ENCODE measurements at regions not wholly inside any gene's neighbourhood (a gene's known extent, or its start where the extent isn't known, plus 50 kb on each side); places are given as distances from the start of the nearest gene placed in this dataset.

DNA sequence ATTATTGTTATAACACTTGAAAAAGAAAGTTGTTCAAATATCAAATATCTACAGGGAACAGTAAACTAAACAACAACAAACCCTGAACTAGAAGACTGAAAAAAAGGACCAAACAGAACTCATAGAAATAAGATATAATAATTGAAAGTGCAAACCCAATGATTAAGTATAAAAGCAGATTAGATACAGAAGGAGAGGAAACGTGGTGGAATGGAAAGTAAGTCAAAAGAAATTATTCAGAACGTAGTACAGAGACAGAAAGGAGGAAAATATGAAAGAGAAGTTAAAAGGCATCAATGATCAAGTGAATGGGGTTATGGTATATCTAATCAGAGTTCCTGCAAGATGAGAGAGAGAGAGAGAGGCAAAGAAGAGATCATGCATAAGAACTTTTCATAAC lies 174.2 kb upstream of the DACH1 start:
- no peak overlapping the region for H4K12ac ChIP-seq (ENCODE audit: low read depth, low read length)

DNA sequence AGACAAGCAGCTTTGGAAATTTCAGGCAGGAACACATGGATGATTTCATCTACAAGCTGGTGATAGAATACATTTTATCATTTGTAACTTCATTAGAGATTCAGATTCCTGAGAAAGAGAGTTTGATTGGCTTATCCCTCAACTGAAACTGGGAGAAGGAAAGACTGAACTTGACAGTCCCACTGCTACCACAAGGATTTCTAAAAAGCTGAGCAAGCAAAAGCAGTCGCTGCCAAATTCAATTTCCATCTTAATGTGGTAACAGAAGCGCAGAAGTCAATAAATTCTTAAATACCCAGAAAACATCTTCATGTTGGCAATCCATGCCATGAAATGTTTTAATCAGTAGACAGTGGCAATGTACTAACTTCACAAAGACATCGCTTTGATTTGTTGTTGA lies 172.1 kb upstream of the DACH1 start:
- Histone ChIP-seq H3K9ac (ENCODE audit: low read length) (no peak overlapping the region), H3K27me3 (ENCODE audit: insufficient read depth, low read length) (no peaks in the 10 kb centered on the region), H2BK120ac (ENCODE audit: insufficient read depth, low read length, poor library complexity) (no peak overlapping the region), H3K4me2 (ENCODE audit: low read length) (no peak overlapping the region), H3K79me1 (ENCODE audit: low read length) (no peaks in the 10 kb centered on the region), H3K4ac (ENCODE audit: low read depth, low read length) (no peak overlapping the region), H3K4me1 (ENCODE audit: control insufficient read depth in 1 of 2, insufficient read depth in 2 of 2, low read length in 2 of 2) (no peaks in the 10 kb centered on the region), H3K79me2 (ENCODE audit: control insufficient read depth, insufficient read depth, low read length, poor library complexity) (no peaks in the 10 kb centered on the region), H3K36me3 (ENCODE audit: control insufficient read depth in 1 of 2, insufficient read depth in 2 of 2, low read length in 2 of 2) (no peaks in the 10 kb centered on the region), H2AK5ac (ENCODE audit: low read length) (no peak overlapping the region), H2AFZ (ENCODE audit: insufficient read depth, low read length, poor library complexity) (no peak overlapping the region), H3K27ac (ENCODE audit: low read depth, low read length) (no peak overlapping the region), H3K4me3 (ENCODE audit: low read depth, low read length) (no peak overlapping the region), H4K91ac (ENCODE audit: low read depth, low read length) (no peak overlapping the region), H3K14ac (ENCODE audit: low read length) (no peak overlapping the region), H3K18ac (ENCODE audit: low read length) (no peak overlapping the region), H3K23ac (ENCODE audit: low read length) (no peak overlapping the region), H4K8ac (ENCODE audit: low read depth, low read length) (no peak overlapping the region), H2BK12ac (ENCODE audit: low read length) (no peak overlapping the region), H2BK5ac (ENCODE audit: low read depth, low read length, poor library complexity) (no peak overlapping the region), H4K12ac (ENCODE audit: low read depth, low read length) (no peak overlapping the region), H3K9me3 (ENCODE audit: insufficient read depth, low read depth, low read length) (no peaks in the 10 kb centered on the region)
- no peak for DNase-seq
- no CpG with 5 or more reads among the region's 3 CpGs for WGBS (ENCODE audit: extremely low coverage, insufficient coverage, insufficient read length)

More for the DNA sequence above, 174.2 kb upstream of the DACH1 start:
- Histone ChIP-seq H2AFZ (ENCODE audit: insufficient read depth, low read length, poor library complexity) (no peak overlapping the region), H3K23ac (ENCODE audit: low read length) (no peak overlapping the region), H3K4me3 (ENCODE audit: low read depth, low read length) (no peak overlapping the region), H3K79me2 (ENCODE audit: control insufficient read depth, insufficient read depth, low read length, poor library complexity) (no peaks in the 10 kb centered on the region), H3K27me3 (ENCODE audit: insufficient read depth, low read length) (no peaks in the 10 kb centered on the region), H2BK5ac (ENCODE audit: low read depth, low read length, poor library complexity) (no peak overlapping the region), H2AK5ac (ENCODE audit: low read length) (no peak overlapping the region), H3K79me1 (ENCODE audit: low read length) (no peaks in the 10 kb centered on the region), H3K27ac (ENCODE audit: low read depth, low read length) (no peak overlapping the region), H3K4me1 (ENCODE audit: control insufficient read depth in 1 of 2, insufficient read depth in 2 of 2, low read length in 2 of 2) (no peaks in the 10 kb centered on the region), H3K18ac (ENCODE audit: low read length) (no peak overlapping the region), H4K8ac (ENCODE audit: low read depth, low read length) (no peak overlapping the region), H3K14ac (ENCODE audit: low read length) (no peak overlapping the region), H3K36me3 (ENCODE audit: control insufficient read depth in 1 of 2, insufficient read depth in 2 of 2, low read length in 2 of 2) (no peaks in the 10 kb centered on the region), H2BK12ac (ENCODE audit: low read length) (no peak overlapping the region), H3K4ac (ENCODE audit: low read depth, low read length) (no peak overlapping the region), H2BK120ac (ENCODE audit: insufficient read depth, low read length, poor library complexity) (no peak overlapping the region), H3K9ac (ENCODE audit: low read length) (no peak overlapping the region), H4K91ac (ENCODE audit: low read depth, low read length) (no peak overlapping the region), H3K9me3 (ENCODE audit: insufficient read depth, low read depth, low read length) (no peaks in the 10 kb centered on the region), H3K4me2 (ENCODE audit: low read length) (no peak overlapping the region)
- no CpG with 5 or more reads among the region's 2 CpGs for WGBS (ENCODE audit: extremely low coverage, insufficient coverage, insufficient read length)
- no peak for DNase-seq

DNA sequence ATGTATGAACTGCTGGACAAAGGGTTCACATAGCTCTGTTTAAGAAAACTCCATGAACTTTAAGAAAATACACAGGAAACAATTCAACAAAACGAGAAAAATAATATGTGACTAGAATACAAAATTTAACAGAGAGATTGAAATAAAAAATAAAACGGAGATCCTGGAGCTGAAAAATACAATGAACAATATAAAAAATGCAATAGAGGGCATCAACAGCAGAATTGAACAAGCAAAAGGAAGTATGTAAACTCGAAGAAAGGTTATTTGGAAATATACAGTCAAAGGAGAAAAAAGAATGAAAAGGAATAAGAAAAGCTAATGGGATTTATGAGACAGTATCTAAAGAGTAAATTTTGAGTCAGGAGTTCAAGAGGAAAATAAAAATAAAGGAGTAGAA lies 163.0 kb upstream of the DACH1 start:
- H3K27me3 ChIP-seq (ENCODE audit: insufficient read depth, low read length): no peaks in the 10 kb centered on the region
- no peak overlapping the region for H4K8ac ChIP-seq (ENCODE audit: low read depth, low read length)
- no peak overlapping the region for H3K18ac ChIP-seq (ENCODE audit: low read length)
- no CpG with 5 or more reads among the region's 3 CpGs for WGBS (ENCODE audit: extremely low coverage, insufficient coverage, insufficient read length)
- no peaks in the 10 kb centered on the region for H3K4me1 ChIP-seq (ENCODE audit: control insufficient read depth in 1 of 2, insufficient read depth in 2 of 2, low read length in 2 of 2)
- H3K4me3 ChIP-seq (ENCODE audit: low read depth, low read length): no peak overlapping the region
- no peak overlapping the region for H3K23ac ChIP-seq (ENCODE audit: low read length)
- H4K91ac ChIP-seq (ENCODE audit: low read depth, low read length): no peak overlapping the region
- no peak overlapping the region for H2BK120ac ChIP-seq (ENCODE audit: insufficient read depth, low read length, poor library complexity)
- no peak overlapping the region for H3K14ac ChIP-seq (ENCODE audit: low read length)
- no peaks in the 10 kb centered on the region for H3K9me3 ChIP-seq (ENCODE audit: insufficient read depth, low read depth, low read length)
- DNase-seq: no peak
- H2AK5ac ChIP-seq (ENCODE audit: low read length): no peak overlapping the region
- H2AFZ ChIP-seq (ENCODE audit: insufficient read depth, low read length, poor library complexity): no peak overlapping the region
- H4K12ac ChIP-seq (ENCODE audit: low read depth, low read length): no peak overlapping the region
- H3K79me1 ChIP-seq (ENCODE audit: low read length): no peaks in the 10 kb centered on the region
- H3K27ac ChIP-seq (ENCODE audit: low read depth, low read length): no peak overlapping the region
- H2BK12ac ChIP-seq (ENCODE audit: low read length): no peak overlapping the region
- no peak overlapping the region for H3K9ac ChIP-seq (ENCODE audit: low read length)
- no peak overlapping the region for H3K4me2 ChIP-seq (ENCODE audit: low read length)
- H2BK5ac ChIP-seq (ENCODE audit: low read depth, low read length, poor library complexity): no peak overlapping the region
- H3K4ac ChIP-seq (ENCODE audit: low read depth, low read length): no peak overlapping the region
- H3K79me2 ChIP-seq (ENCODE audit: control insufficient read depth, insufficient read depth, low read length, poor library complexity): no peaks in the 10 kb centered on the region
- no peaks in the 10 kb centered on the region for H3K36me3 ChIP-seq (ENCODE audit: control insufficient read depth in 1 of 2, insufficient read depth in 2 of 2, low read length in 2 of 2)

DNA sequence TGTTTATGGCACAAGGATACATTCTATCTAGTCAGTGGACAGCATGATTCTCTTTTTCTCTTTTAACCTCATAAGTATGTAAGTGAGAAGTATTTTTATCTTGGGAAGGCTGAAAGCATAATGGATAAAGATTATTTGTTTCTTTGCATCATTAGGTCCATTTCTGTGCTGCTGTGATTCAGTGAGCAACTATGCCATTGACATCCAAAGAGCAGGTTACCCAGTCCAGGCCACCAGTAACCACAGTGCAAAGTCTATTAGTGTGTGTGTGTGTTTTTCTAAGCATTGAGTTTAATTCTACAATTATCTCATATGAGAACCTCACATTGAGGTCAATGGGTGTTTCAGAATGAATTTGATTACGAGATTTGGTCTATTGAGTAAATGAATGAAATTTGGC lies 158.8 kb upstream of the DACH1 start:
- no peak overlapping the region for H4K8ac ChIP-seq (ENCODE audit: low read depth, low read length)
- no peak overlapping the region for H3K27ac ChIP-seq (ENCODE audit: low read depth, low read length)
- no peak overlapping the region for H3K14ac ChIP-seq (ENCODE audit: low read length)
- H3K9me3 ChIP-seq (ENCODE audit: insufficient read depth, low read depth, low read length): peaks cover 10% of the 10 kb centered on the region
- no peak overlapping the region for H3K23ac ChIP-seq (ENCODE audit: low read length)
- no peak overlapping the region for H2BK5ac ChIP-seq (ENCODE audit: low read depth, low read length, poor library complexity)
- H2AK5ac ChIP-seq (ENCODE audit: low read length): no peak overlapping the region
- no peaks in the 10 kb centered on the region for H3K36me3 ChIP-seq (ENCODE audit: control insufficient read depth in 1 of 2, insufficient read depth in 2 of 2, low read length in 2 of 2)
- no peaks in the 10 kb centered on the region for H3K79me2 ChIP-seq (ENCODE audit: control insufficient read depth, insufficient read depth, low read length, poor library complexity)
- no peak overlapping the region for H3K4me3 ChIP-seq (ENCODE audit: low read depth, low read length)
- H3K27me3 ChIP-seq (ENCODE audit: insufficient read depth, low read length): no peaks in the 10 kb centered on the region
- no peak overlapping the region for H3K9ac ChIP-seq (ENCODE audit: low read length)
- H4K12ac ChIP-seq (ENCODE audit: low read depth, low read length): no peak overlapping the region
- no peak overlapping the region for H4K91ac ChIP-seq (ENCODE audit: low read depth, low read length)
- H3K18ac ChIP-seq (ENCODE audit: low read length): no peak overlapping the region
- no peak overlapping the region for H3K4ac ChIP-seq (ENCODE audit: low read depth, low read length)
- H3K4me1 ChIP-seq (ENCODE audit: control insufficient read depth in 1 of 2, insufficient read depth in 2 of 2, low read length in 2 of 2): no peaks in the 10 kb centered on the region
- no peak overlapping the region for H2BK12ac ChIP-seq (ENCODE audit: low read length)
- no peak overlapping the region for H3K4me2 ChIP-seq (ENCODE audit: low read length)
- no peak for DNase-seq
- no peak overlapping the region for H2BK120ac ChIP-seq (ENCODE audit: insufficient read depth, low read length, poor library complexity)
- no peaks in the 10 kb centered on the region for H3K79me1 ChIP-seq (ENCODE audit: low read length)
- WGBS (ENCODE audit: extremely low coverage, insufficient coverage, insufficient read length): no CpG with 5 or more reads among the region's 1 CpG
- H2AFZ ChIP-seq (ENCODE audit: insufficient read depth, low read length, poor library complexity): no peak overlapping the region
